HUES48 (cell line): ENCODE measurements at regions not wholly inside any gene's neighbourhood (a gene's known extent, or its start where the extent isn't known, plus 50 kb on each side); places are given as distances from the start of the nearest gene placed in this dataset.
"Not testable (repeated sequence)": the region's sequence is repeated elsewhere in the genome, so short reads cannot be mapped to it uniquely, and the experiment has no call there.

Experiments used
- H3K27ac ChIP-seq: one replicate; pipeline ENCODE4 v1.7.0; 2013; ENCODE audit warnings: low read depth, low read length, inconsistent platforms
- H3K27me3 ChIP-seq: 2 replicates; pipeline ENCODE4 v1.6.1; 2013; ENCODE audit warnings: mild to moderate bottlenecking, low read length; ENCODE audit not compliant: control insufficient read depth, insufficient read depth
- H3K36me3 ChIP-seq: 2 replicates; pipeline ENCODE4 v1.6.1; 2013; ENCODE audit warnings: low read length; ENCODE audit not compliant: control insufficient read depth, insufficient read depth
- H3K4me1 ChIP-seq: 2 replicates; pipeline ENCODE4 v1.6.1; 2013; ENCODE audit warnings: mild to moderate bottlenecking, low read length; ENCODE audit not compliant: control insufficient read depth, insufficient read depth
- H3K4me3 ChIP-seq: 2 replicates; pipeline ENCODE4 v1.5.1; 2013; ENCODE audit warnings: mild to moderate bottlenecking, low read depth, low read length
- H3K9ac ChIP-seq: 2 replicates; pipeline ENCODE4 v1.6.1; 2013; ENCODE audit warnings: mild to moderate bottlenecking, low read depth, low read length, moderate library complexity
- H3K9me3 ChIP-seq: 2 replicates; pipeline ENCODE4 v1.6.1; 2013; ENCODE audit warnings: low read length; ENCODE audit not compliant: control insufficient read depth, insufficient read depth

DNA sequence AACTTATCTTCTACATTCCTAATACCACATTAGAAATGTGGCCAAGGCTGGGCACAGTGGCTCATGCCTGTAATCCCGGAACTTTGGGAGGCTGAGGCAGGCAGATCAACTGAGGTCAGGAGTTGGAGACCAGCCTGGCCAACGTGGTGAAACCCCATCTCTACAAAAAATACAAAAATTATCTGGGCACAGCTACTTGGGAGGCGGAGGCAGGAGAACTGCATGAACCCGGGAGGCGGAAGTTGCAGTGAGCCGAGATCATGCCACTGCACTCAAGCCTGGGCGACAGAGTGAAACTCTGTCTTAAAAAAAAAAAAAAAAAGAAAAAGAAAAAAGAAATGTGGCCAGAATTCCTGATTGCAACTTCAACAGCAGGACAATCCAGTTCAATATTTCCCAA, 196.6 kb upstream of the RASGEF1B start:
- H3K4me1 ChIP-seq, H3K27ac ChIP-seq, H3K9me3 ChIP-seq, H3K4me3 ChIP-seq, H3K27me3 ChIP-seq, H3K9ac ChIP-seq, H3K36me3 ChIP-seq: not testable (repeated sequence)

GRCh38 chr4:81667539-81667938, 195.8 kb upstream of the RASGEF1B start:
- Histone ChIP-seq H3K27me3 (no peaks in the 10 kb centered on the region), H3K36me3 (no peaks in the 10 kb centered on the region), H3K4me1 (no peaks in the 10 kb centered on the region; the same call in 1 of the 2 replicates), H3K9ac (no peak overlapping the region), H3K27ac (no peak overlapping the region), H3K9me3 (no peaks in the 10 kb centered on the region), H3K4me3 (no peak overlapping the region)

- no peaks in the 10 kb centered on the region for H3K36me3 ChIP-seq
- no peak overlapping the region for H3K9ac ChIP-seq
- no peaks in the 10 kb centered on the region; the same call in 1 of the 2 replicates for H3K4me1 ChIP-seq
- no peak overlapping the region for H3K4me3 ChIP-seq
- no peaks in the 10 kb centered on the region for H3K27me3 ChIP-seq
- no peaks in the 10 kb centered on the region for H3K9me3 ChIP-seq
- no peak overlapping the region for H3K27ac ChIP-seq
Observed at GRCh38 chr4:81666491-81666890, 194.8 kb upstream of the RASGEF1B start.

- Histone ChIP-seq H3K9me3 (no peaks in the 10 kb centered on the region), H3K4me3 (no peak overlapping the region), H3K36me3 (no peaks in the 10 kb centered on the region), H3K4me1 (no peaks in the 10 kb centered on the region; the same call in 1 of the 2 replicates), H3K27me3 (no peaks in the 10 kb centered on the region), H3K27ac (no peak overlapping the region), H3K9ac (no peak overlapping the region)
Observed at GRCh38 chr4:81665649-81666048, 193.9 kb upstream of the RASGEF1B start.

GRCh38 chr4:81665045-81665444, 193.3 kb upstream of the RASGEF1B start:
- Histone ChIP-seq H3K4me1 (no peaks in the 10 kb centered on the region; the same call in 1 of the 2 replicates), H3K27me3 (no peaks in the 10 kb centered on the region), H3K9ac (no peak overlapping the region), H3K36me3 (no peaks in the 10 kb centered on the region), H3K9me3 (no peaks in the 10 kb centered on the region), H3K4me3 (no peak overlapping the region), H3K27ac (no peak overlapping the region)

- Histone ChIP-seq H3K27ac (no peak overlapping the region), H3K9ac (no peak overlapping the region), H3K27me3 (no peaks in the 10 kb centered on the region), H3K36me3 (no peaks in the 10 kb centered on the region), H3K4me1 (no peaks in the 10 kb centered on the region; the same call in 1 of the 2 replicates), H3K9me3 (no peaks in the 10 kb centered on the region), H3K4me3 (no peak overlapping the region)
Observed at GRCh38 chr4:81664079-81664478, 192.4 kb upstream of the RASGEF1B start.

DNA sequence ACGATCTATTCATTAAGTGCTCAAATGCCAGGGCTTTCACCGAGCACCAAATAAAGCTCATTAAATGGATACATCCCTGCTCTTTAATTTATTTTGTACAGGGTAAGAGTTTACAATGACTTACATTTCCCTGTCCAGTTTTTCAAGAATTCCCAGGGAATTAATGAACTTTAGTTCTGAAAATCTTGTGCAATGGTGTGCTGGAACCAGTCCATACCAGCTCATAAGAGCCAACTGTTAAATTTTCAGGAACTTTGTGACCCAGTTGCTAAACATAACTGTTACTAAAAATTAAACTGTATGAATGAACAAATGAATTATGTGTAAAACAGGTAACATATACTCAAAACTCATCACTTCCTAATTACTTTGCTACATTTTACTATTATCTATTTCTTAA, 191.7 kb upstream of the RASGEF1B start:
- no peak overlapping the region for H3K27ac ChIP-seq
- no peaks in the 10 kb centered on the region; the same call in 1 of the 2 replicates for H3K4me1 ChIP-seq
- H3K36me3 ChIP-seq, result no peaks in the 10 kb centered on the region
- H3K9ac ChIP-seq, result no peak overlapping the region
- no peaks in the 10 kb centered on the region for H3K9me3 ChIP-seq
- no peak overlapping the region for H3K4me3 ChIP-seq
- no peaks in the 10 kb centered on the region for H3K27me3 ChIP-seq

DNA sequence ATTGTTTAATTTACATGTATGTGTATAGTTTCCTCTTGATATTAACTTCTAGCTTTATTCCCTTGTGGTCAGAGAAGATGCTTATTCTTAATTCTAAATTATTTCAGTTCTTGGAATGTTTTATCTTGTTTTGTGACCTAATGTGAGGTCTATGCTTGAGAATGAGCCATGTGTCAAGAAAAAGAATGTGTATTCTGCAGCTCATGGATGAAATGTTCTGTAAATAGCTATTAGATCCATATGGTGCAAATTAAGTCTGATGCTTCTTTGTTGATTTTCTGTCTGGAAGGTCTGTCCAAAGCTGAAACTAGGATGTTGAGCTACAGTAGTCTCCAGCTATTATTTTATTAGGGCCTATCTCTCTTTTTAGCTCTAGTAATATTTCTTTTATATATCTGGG, 187.3 kb upstream of the RASGEF1B start:
- Histone ChIP-seq H3K9me3 (no peaks in the 10 kb centered on the region), H3K27ac (no peak overlapping the region), H3K36me3 (no peaks in the 10 kb centered on the region), H3K27me3 (no peaks in the 10 kb centered on the region), H3K4me3 (no peak overlapping the region), H3K4me1 (no peaks in the 10 kb centered on the region; the same call in 1 of the 2 replicates), H3K9ac (no peak overlapping the region)

DNA sequence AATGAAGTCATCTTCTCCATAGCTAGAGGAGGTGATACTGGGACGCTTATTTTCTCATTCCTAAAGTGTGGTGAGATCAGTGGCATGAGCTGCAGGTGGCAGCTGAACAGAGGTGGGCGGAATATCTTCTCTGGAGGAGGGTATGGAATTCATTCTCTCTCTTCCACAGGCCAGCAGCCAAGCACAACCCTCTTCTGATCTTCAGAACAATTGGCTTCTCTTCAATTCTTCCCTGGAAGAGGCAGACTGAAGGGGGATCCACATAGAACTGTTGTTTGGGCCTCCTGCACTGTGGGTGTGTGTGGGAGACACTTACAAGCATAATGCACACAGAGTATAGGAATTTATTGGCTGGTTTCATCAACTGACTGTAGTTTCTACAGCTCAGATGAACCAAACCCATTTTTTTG, 180.4 kb upstream of the RASGEF1B start:
- Histone ChIP-seq H3K9me3 (no peaks in the 10 kb centered on the region), H3K36me3 (no peaks in the 10 kb centered on the region), H3K4me1 (peaks cover 30% of the 10 kb centered on the region), H3K27me3 (peaks cover 43% of the 10 kb centered on the region), H3K9ac (no peak overlapping the region), H3K27ac (no peak overlapping the region), H3K4me3 (no peak overlapping the region)

- no peaks in the 10 kb centered on the region for H3K36me3 ChIP-seq
- no peak overlapping the region for H3K4me3 ChIP-seq
- H3K9ac ChIP-seq, result no peak overlapping the region
- H3K9me3 ChIP-seq, result no peaks in the 10 kb centered on the region
- peaks cover 50% of the 10 kb centered on the region for H3K27me3 ChIP-seq
- peak overlapping the region; percentile 60 for H3K27ac ChIP-seq
- peaks cover 34% of the 10 kb centered on the region for H3K4me1 ChIP-seq
Observed at GRCh38 chr4:81651243-81651899, 179.7 kb upstream of the RASGEF1B start.

DNA sequence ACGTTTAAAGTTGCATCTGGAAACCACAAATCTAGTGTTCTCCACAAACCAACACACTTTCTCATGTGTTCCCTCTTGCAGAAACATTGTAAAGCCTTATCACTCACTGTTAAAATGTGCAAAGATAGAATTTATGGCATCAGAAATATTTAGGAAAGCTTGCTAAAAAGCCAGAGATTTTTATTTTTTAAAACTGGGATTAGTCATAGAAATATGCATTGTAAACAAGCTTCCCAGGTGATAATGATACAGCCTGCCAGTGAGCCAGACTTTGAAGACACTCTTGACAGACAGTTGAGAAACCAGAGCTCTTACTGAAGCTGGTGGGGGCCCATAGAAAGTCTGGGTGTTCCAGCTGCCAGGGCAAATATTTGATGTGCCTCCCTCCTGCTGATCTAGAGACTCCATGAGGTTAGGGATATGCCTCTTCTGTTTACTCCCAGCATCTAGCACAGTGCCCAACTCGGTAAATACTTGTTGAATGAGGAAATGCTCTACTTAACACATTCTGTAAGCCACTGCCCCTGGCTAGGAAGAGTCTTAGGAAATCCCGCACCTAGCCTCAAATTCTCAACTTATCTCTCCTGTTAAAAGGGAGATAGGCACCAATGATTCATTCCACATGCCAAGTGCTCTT, 179.0 kb upstream of the RASGEF1B start:
- no peak overlapping the region for H3K9ac ChIP-seq
- H3K9me3 ChIP-seq, result no peaks in the 10 kb centered on the region
- no peak overlapping the region for H3K4me3 ChIP-seq
- H3K27ac ChIP-seq, result peak overlapping the region; percentile 60
- peaks cover 34% of the 10 kb centered on the region for H3K4me1 ChIP-seq
- no peaks in the 10 kb centered on the region for H3K36me3 ChIP-seq
- peaks cover 57% of the 10 kb centered on the region for H3K27me3 ChIP-seq
